GM12865 (cell line): ENCODE measurements at regions not wholly inside any gene's neighbourhood (a gene's known extent, or its start where the extent isn't known, plus 50 kb on each side); places are given as distances from the start of the nearest gene placed in this dataset.

Source experiments
- DNase-seq: peaks from one replicate; pipeline ENCODE4 v3.0.0; 2010; ENCODE audit warnings: low read depth
- H3K4me3 ChIP-seq: 2 replicates; pipeline ENCODE4 v1.5.1; 2011; ENCODE audit warnings: mild to moderate bottlenecking, low read depth, low read length, control low read depth
- CTCF ChIP-seq: IDR thresholded peaks from 2 replicates; pipeline ENCODE4 v1.5.1; 2011; ENCODE audit warnings: low read length, control low read depth, low read depth, inconsistent platforms; ENCODE audit not compliant: insufficient read depth; ENCODE audit errors: missing control alignments

DNA sequence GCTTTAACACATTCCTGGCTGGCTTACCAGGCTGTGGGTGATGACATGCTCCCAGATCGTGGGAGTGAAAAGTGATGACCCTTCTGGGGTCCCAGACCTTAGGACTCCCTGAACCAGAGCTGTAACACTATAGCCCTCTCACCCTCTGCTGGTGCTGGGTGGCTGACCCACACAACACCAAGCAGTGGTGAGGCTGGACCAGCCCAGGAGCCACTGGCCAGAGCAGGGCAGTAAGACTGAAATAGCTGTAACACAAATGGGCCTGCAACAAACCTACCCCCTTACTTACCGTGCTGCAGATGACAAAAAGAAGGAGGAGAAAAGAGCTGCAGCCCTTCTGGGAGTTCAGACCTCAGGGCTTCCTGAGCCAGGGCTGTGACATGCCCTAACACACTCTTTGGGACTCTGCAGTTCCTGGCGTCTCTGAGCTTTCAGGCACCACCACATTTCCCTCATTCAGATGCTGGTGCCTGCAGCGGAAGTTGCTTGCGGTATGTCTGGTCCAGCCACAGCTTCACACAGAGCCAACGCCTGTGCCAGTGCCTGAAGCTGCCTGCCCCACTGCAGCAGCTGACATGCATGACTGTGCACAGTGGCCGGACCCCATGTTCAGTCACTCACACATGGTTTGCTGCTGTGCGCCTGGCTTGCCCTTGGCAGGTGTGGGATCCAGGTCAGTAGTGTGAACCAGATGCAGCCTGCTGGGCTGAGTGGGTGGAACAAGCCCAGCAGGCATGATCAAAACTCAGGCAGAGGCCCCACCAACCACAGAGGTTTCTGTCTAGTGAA is 1247.4 kb downstream of the EFNA5 start:
- H3K4me3 ChIP-seq: no peak overlapping the region
- peak; percentile 68 for DNase-seq
- no peak for TF ChIP-seq CTCF

DNA sequence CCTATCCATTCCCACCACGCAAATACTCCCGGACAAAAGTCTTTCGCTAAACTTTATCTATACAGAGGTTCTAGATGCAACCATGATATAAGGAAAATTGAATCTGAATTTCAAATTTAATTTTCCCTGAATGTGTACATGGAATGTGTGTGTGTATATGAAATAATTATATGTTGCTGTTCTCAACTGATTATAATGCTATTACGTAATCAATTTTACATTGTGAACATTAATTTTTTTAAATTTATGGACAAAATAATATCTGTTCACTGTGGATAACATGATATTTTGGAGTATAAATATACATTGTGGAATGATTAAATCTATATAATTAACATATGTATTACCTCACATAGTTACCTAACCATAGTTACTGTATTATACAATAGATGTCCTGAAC is 1250.6 kb downstream of the EFNA5 start:
- no peak for TF ChIP-seq CTCF
- H3K4me3 ChIP-seq: no peak overlapping the region
- no peak for DNase-seq

GRCh38 chr5:106418196-106418595 is 1252.5 kb downstream of the EFNA5 start:
- DNase-seq: no peak
- TF ChIP-seq CTCF: no peak
- no peak overlapping the region for H3K4me3 ChIP-seq

DNA sequence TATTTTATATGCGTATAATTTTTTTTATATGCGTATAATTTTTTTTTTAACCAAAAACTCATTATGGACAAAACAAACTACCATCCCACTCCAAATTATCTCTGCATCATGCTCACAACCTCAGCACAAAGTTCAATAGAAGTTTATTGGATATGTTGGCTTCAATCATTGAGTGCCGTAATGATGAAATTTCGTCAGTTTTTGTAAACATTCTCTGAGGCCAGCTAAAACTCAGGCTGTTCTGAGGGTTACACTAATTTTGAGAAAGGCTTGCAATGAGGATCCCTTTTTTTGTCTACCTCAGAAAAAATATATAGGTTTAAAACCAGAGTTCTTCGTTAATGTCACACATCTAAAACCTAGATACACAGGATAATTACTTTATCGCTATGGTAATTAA is 1253.2 kb downstream of the EFNA5 start:
- no peak for TF ChIP-seq CTCF
- no peak for DNase-seq
- H3K4me3 ChIP-seq: no peak overlapping the region

- TF ChIP-seq CTCF: no peak
- no peak overlapping the region for H3K4me3 ChIP-seq
- DNase-seq: no peak
These were observed 1253.6 kb downstream of the EFNA5 start for GRCh38 chr5:106417163-106417562.

- TF ChIP-seq CTCF: no peak
- no peak for DNase-seq
These were observed 1255.2 kb downstream of the EFNA5 start for GRCh38 chr5:106415541-106415940.

DNA sequence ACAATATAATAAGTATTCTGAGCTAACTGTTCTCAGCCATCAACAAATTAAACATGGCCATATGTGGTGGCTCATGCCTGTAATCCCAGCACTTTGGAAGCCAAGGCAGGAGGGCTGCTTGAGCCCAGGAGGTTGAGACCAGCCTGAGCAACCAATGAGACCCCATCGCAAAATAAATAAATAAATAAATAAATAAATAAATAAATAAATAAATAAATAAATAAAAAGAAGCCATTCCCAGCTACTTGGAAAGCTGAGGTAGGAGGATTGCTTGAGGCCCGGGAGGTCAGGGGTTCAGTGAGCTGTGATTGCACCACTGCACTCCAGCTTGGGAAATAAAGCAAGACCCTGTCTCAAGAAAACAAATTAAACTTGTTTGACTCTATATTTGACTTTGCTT is 1256.4 kb downstream of the EFNA5 start:
- H3K4me3 ChIP-seq: no peak overlapping the region
- no peak for DNase-seq
- no peak for TF ChIP-seq CTCF

More at GRCh38 chr5:106415541-106415940, 1255.2 kb downstream of the EFNA5 start:
- H3K4me3 ChIP-seq: no peak overlapping the region
